ENCODE measurements at regions not wholly inside any gene's neighbourhood (a gene's known extent, or its start where the extent isn't known, plus 50 kb on each side); places are given as distances from the start of the nearest gene placed in this dataset.
A peak's percentile ranks its signal among the peaks of the same experiment; 100 is the strongest.
"Not testable (repeated sequence)": the region's sequence is repeated elsewhere in the genome, so short reads cannot be mapped to it uniquely, and the experiment has no call there.

DNA sequence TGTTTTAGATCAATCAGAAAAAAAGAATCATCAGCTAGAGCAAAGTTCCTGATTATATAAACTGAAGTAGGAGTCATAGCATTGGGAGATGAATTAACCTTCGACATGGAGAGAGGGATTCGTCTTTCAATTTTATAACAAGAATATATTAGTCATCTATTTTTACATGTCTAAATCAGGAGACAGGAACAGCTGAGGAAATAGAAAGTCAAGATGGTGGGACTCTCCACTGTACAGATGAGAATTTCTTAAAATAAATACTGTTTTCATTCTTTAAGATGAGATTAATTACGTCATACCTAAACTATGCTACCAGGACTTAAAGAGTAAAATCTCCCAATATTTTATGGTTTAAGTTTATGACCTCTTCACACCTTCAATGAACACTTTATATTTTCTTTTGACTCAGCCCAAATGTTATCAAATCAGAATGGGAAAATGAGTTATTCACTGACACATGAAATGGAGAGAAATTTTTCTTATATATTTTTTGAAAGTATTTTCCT, 1137.7 kb downstream of the EPHA7 start:
- no peak for DNase-seq (ENCODE audit: low read depth)

DNA sequence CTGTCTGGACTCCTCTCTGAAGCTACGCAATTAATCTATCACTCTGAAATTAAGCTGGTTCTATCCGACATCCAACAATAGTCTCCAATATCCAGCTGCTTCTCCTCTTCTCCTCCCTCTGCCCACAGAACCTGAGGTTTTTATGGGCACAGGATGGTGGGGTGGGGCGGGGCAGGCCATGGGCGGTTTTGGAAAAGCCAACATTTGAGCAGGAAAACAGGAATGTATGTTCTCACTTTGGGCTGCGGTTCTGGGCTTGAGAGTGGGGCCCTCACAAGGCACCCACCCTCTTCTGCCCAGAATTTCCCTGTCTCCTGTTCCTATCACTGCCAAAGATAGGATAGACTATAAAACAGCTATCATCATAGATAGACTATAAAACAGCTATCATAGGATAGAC, 1144.2 kb downstream of the EPHA7 start:
- DNase-seq (ENCODE audit: low read depth): no peak

GRCh38 chr6:92274588-92274987, 1144.8 kb downstream of the EPHA7 start:
- no peak for DNase-seq (ENCODE audit: low read depth)

- DNase-seq (ENCODE audit: low read depth): no peak
Observed at GRCh38 chr6:92273694-92274093, 1145.7 kb downstream of the EPHA7 start.

- DNase-seq (ENCODE audit: low read depth): no peak
Observed at GRCh38 chr6:92271091-92271490, 1148.3 kb downstream of the EPHA7 start.

GRCh38 chr6:92270365-92270764, 1149.0 kb downstream of the EPHA7 start:
- DNase-seq (ENCODE audit: low read depth): no peak

- DNase-seq (ENCODE audit: low read depth): no peak
Observed at GRCh38 chr6:92267335-92267734, 1152.0 kb downstream of the EPHA7 start.

- DNase-seq (ENCODE audit: low read depth): no peak
Observed at GRCh38 chr6:92263864-92264263, 1155.5 kb downstream of the EPHA7 start.

DNA sequence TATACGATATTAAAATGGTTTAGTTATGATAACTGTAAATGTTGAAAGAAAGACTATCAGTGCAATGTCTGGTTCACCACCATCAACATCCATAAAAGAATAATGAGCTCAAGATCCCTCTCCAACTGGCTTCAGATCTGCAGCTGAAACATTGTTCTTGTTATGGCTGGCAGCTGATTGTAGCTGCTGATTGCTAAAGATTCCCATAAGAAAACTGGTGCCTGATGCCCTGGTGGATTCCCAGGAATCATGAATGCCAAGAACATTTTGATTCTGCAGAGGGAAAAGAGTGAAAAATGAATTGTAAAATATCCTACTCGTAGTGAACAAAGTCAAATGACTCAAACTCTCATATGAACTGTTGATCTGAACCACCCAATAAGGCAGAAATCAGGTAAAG, 1160.2 kb downstream of the EPHA7 start:
- DNase-seq (ENCODE audit: low read depth): no peak

DNA sequence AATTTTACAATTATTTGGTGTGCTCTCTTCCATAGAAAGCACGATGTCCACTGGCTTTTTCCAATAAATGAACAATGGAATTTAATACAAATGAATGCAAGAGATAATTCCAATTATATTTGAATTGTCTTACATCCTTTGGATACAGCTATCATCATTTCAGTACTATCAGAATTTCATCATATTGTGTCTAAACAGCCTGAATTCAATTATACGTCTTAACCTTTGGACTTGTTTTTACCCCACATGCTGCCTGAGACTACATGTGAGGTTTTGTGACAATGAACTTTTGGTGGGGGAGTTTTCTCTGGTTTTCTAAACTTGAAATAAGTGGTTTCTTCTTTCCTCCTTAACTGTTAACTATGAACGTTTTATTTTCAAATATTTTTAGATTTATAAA, 1176.0 kb downstream of the EPHA7 start:
- DNase-seq (ENCODE audit: low read depth): no peak

DNA sequence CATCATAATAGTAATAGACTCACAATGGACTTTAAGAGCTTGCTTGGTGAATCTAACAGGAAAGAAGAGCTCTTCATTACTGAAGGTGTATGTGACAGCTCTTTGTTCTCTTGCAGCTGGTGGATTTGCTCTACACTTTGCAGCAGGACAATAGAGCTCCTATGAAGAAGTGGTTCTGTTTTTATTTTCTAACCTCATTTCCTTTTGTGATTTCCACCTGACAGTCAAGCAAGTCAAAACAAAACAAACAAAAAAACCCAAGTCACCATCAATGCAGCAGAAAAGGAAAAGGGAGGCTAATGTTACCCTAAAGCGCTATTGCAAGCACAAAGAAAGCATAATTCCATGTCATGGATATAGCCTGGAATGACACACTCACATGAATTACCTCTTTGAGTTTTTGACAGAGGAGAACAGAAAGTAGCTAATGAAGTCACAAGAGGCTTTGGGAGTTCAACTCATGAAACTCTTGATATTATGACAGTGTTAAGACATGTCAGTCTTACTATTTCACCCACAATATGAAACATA, 1188.1 kb downstream of the EPHA7 start:
- no peak for DNase-seq (ENCODE audit: low read depth)

GRCh38 chr6:92219987-92220386, 1199.4 kb downstream of the EPHA7 start:
- DNase-seq (ENCODE audit: low read depth): not testable (repeated sequence)

DNA sequence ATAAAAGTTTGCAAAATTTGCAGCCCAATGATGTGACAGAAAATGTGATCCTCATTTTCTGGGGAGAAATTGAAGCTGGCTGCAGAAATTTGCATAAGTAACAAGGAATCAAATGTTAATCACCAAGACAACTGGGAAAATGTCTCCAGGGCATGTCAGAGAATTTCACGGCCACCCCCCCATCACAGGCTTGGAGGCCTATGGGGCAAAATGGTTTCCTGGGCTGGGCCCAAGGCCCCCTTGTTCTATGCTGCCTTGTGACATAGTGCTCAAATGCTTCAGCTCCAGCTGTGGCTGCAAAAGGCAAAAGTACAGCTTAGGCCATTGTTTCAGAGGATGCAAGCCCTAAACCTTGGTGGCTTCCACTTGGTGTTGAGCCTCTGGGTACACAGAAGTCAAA, 1202.6 kb downstream of the EPHA7 start:
- DNase-seq (ENCODE audit: low read depth): no peak

GRCh38 chr6:92201618-92202017, 1217.7 kb downstream of the EPHA7 start:
- DNase-seq (ENCODE audit: low read depth): no peak

DNA sequence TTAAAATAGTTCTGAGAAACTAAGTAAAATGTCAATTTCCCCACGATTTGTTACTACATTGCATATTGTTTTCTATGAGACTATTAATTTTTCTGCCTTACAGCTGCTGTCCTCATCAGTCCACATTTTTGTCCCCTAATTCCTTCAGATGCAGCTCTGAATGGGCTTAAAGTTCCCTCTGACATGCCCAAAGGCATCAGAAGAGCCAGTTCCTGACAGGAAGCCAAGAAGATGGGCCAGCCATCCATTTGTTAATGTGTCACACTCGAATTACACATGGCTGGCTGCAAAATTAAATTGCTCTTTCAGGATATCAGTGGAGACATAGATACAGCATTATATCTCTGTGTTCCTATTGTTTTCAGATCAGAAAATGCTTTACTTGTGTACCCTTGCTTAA, 1223.0 kb downstream of the EPHA7 start:
- DNase-seq (ENCODE audit: low read depth): no peak

GRCh38 chr6:92195796-92196195, 1223.6 kb downstream of the EPHA7 start:
- DNase-seq (ENCODE audit: low read depth): no peak

DNA sequence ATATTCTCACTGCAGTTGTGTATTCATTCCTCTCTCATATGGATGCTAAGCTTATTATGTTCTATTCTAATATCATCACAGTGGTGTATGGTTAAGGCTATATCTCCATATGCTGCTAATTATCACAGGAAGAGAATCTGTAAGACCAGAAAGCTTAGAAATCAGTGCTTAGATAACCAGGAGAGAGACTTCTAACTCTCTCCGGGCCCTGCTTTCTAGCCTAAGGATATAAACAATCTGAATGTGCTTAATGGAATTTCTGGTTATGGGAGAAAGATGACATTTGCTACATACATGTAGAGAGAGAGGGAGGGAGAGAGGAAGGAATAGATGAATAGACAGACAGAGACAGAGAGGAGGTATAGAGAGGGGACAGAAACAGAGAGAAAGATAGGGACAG, 1231.3 kb downstream of the EPHA7 start:
- no peak for DNase-seq (ENCODE audit: low read depth)

DNA sequence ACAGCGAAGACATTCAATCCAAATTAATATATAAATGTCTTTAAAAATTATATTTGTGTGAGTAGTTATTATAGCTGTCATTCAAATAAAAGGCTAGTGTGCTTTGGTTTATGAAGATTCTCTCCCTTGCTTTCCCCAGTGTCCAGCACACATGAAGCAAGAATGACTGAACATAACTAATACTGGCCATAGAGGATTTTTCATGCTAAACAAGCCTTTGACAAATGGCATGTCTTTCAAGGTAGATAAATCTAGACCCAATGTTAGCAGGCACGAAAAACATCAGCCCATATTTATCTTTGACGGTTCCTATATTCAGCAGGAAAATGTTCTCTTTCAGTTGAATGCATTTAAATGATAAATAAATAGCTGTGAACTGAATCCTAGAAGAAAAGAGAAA, 1234.4 kb downstream of the EPHA7 start:
- DNase-seq (ENCODE audit: low read depth): no peak

GRCh38 chr6:92181347-92181746, 1238.0 kb downstream of the EPHA7 start:
- no peak for DNase-seq (ENCODE audit: low read depth)

GRCh38 chr6:92180090-92180489, 1239.3 kb downstream of the EPHA7 start:
- no peak for DNase-seq (ENCODE audit: low read depth)

DNA sequence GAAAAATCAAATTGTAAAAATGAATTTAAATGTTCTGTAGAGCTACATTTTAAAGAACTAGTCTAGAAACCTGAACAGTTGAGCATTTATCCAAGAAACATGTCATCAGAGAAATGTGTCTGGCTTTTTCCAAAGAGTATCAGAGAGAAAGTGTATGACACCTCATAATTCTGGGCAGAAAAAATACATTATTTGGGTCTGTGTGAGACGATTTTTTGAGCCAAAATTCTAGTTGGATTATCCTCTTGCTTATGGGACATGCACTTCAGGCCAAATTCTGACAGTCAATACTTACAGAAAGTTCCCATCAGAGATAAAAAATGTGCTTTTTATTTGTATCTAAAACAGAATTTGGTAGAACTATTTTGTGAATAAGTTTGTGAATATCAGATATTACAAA, 1242.7 kb downstream of the EPHA7 start:
- peak; percentile 82 for DNase-seq (ENCODE audit: low read depth)

DNA sequence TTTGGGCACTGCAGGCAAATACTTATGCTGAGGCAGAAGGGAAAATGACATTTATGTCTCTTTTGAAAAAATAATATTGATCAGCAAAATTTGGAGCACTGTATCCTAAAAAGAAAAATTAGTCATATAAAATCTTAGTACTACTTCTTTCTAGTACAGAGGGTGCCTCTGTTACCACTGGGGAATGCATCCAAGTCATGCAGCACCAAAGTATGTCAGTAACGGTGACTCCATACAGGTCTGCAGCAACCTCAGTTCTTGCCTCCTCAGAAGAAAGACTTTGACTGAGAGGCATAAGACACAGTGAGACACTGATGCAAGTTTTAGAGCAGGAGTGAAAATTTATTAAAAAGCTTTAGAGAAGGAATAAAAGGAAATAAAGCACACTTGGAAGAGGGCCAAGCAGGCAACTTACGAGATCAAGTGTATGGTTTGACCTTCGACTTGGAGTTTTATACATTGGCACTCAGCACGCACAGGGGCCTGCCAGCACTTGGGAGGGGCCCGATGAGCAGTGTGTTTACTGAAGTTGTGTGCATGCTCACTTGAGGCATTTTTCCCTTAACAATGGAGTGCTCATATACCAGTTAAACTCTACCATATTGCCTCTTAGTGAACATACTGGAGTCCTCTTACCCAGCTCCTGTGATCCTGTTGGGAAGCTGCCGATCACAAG, 1244.8 kb downstream of the EPHA7 start:
- DNase-seq (ENCODE audit: low read depth): no peak

- no peak for DNase-seq (ENCODE audit: low read depth)
Observed at GRCh38 chr6:92169506-92169905, 1249.9 kb downstream of the EPHA7 start.

DNA sequence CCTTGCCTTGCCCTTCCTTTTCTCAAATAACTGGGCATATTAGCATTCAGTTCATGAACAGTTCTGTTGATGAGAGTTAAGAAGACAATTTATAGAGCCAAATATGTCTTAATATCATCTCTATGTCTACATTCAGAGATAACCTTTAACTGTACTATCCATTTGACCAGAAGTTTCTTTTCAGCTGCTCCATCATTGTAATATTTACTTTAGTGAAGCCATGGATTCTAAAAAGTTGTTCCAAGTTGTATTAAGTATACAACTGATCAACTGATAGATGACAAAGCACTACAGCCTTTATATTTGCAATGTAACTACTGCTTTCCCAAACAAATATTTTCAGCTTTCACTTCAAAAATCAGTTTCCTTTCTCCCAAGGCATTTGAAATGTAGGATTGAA, 1252.7 kb downstream of the EPHA7 start:
- no peak for DNase-seq (ENCODE audit: low read depth)
